IMR-90 (cell line): ENCODE measurements at regions not wholly inside any gene's neighbourhood (a gene's known extent, or its start where the extent isn't known, plus 50 kb on each side); places are given as distances from the start of the nearest gene placed in this dataset.

Experiments used
- CTCF ChIP-seq: conservative IDR thresholded peaks from 2 replicates; pipeline ENCODE4 v1.5.1; 2012; ENCODE audit warnings: mild to moderate bottlenecking, low read depth, low read length, improper control_type of control experiment
- FOS ChIP-seq: fragments of 150-350 bp; IDR thresholded peaks from 2 replicates; pipeline ENCODE4 v1.6.1; 2016; ENCODE audit warnings: low read depth, low read length
- MAFK ChIP-seq: IDR thresholded peaks from 2 replicates; pipeline ENCODE4 v1.6.1; 2012; ENCODE audit warnings: low read depth, low read length, improper control_type of control experiment
- MXI1 ChIP-seq: IDR thresholded peaks from 2 replicates; pipeline ENCODE4 v1.6.1; 2012; ENCODE audit warnings: low read depth, mild to moderate bottlenecking, low read length, moderate library complexity, borderline replicate concordance
- POLR2A ChIP-seq: IDR thresholded peaks from 2 replicates; pipeline ENCODE4 v1.6.1; 2012; ENCODE audit warnings: mild to moderate bottlenecking, low read depth, low read length
- RAD21 ChIP-seq: IDR thresholded peaks from 2 replicates; pipeline ENCODE4 v1.6.1; 2012; ENCODE audit warnings: low read length, improper control_type of control experiment
- RFX5 ChIP-seq: IDR thresholded peaks from 2 replicates; pipeline ENCODE4 v1.8.0; 2012; ENCODE audit warnings: low read depth, mild to moderate bottlenecking, low read length, moderate library complexity
- SMC3 ChIP-seq: fragments of 150-350 bp; IDR thresholded peaks from 2 replicates; pipeline ENCODE4 v1.6.1; 2016; ENCODE audit warnings: low read depth, mild to moderate bottlenecking, antibody characterized with exemption, low read length, moderate library complexity

GRCh38 chr9:70475211-70475610 is 60.8 kb upstream of the KLF9 start:
- no peak for TF ChIP-seq MXI1
- no peak for TF ChIP-seq SMC3
- TF ChIP-seq CTCF: no peak
- TF ChIP-seq POLR2A: no peak
- no peak for TF ChIP-seq MAFK
- no peak for TF ChIP-seq RFX5
- no peak for TF ChIP-seq FOS
- TF ChIP-seq RAD21: no peak
